ENCODE measurements at regions not wholly inside any gene's neighbourhood (a gene's known extent, or its start where the extent isn't known, plus 50 kb on each side); places are given as distances from the start of the nearest gene placed in this dataset.

DNA sequence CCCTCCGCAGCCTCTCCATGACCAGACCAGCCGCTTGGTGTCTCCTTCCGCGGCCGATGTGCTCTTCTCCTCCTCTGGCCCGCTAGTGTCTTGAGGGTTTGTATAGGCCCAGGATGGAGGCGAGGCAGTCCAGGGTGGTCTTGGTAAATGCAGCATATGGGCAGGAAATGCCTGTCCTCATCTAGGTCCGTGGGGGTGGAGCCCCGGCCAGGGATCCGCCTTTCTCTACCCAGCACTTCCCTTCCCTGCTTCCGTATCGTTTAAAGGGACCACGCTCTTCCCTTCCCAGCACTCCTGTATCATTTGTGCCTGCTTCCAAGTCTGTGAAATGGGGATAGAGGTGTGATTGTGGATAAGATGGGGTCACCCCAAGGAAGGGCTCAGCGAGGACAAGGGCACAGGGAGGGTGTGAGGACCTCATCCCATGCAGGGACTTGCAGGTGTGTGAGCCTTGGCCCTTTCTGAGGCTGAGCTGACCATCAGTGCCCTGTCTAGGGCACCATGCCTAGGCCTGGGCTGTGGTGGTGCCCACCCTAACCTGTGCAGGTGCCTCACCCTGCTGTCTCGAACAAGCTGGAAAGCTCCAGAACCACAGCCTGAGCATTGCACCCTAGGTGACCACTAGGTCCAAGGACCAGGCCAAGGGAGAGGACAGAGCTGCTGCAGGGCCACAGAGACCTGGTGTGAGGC lies 326.8 kb upstream of the RTL1 start:
- TF ChIP-seq, protein P1, sequence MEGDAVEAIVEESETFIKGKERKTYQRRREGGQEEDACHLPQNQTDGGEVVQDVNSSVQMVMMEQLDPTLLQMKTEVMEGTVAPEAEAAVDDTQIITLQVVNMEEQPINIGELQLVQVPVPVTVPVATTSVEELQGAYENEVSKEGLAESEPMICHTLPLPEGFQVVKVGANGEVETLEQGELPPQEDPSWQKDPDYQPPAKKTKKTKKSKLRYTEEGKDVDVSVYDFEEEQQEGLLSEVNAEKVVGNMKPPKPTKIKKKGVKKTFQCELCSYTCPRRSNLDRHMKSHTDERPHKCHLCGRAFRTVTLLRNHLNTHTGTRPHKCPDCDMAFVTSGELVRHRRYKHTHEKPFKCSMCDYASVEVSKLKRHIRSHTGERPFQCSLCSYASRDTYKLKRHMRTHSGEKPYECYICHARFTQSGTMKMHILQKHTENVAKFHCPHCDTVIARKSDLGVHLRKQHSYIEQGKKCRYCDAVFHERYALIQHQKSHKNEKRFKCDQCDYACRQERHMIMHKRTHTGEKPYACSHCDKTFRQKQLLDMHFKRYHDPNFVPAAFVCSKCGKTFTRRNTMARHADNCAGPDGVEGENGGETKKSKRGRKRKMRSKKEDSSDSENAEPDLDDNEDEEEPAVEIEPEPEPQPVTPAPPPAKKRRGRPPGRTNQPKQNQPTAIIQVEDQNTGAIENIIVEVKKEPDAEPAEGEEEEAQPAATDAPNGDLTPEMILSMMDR (IDR thresholded peaks at IDR 0.05), result no peak
- intact Hi-C loops (cut with DNase I, micrococcal nuclease), result no loop called here
- Histone ChIP-seq H3K4me1 (ENCODE audit: insufficient read depth, low read length) (no peaks in the 10 kb centered on the region), H3K27me3 (ENCODE audit: control insufficient read depth in 1 of 2, insufficient read depth in 2 of 2, low read length in 2 of 2) (no peaks in the 10 kb centered on the region), H3K27ac (ENCODE audit: low read depth in 1 of 2, low read length in 2 of 2) (no peak overlapping the region), H3K9me3 (ENCODE audit: control insufficient read depth in 1 of 2, insufficient read depth in 1 of 2, low read length in 2 of 2) (peaks cover 0 to 5% of the 10 kb centered on the region in 2 experiments), H3K4me3 (ENCODE audit: low read length) (no peak overlapping the region), H3K36me3 (ENCODE audit: insufficient read depth, low read length) (no peaks in the 10 kb centered on the region)
- ChIA-PET POLR2A (no interaction called here), CTCF (no interaction called here)
- no peak overlapping the region for H3K27ac Mint-ChIP-seq
- no peaks in the 10 kb centered on the region for H3K36me3 Mint-ChIP-seq (ENCODE audit: low read depth)
- no peaks in the 10 kb centered on the region for H3K4me1 Mint-ChIP-seq (ENCODE audit: low read depth)
- H3K4me3 Mint-ChIP-seq, result no peak overlapping the region
- peaks cover 10% of the 10 kb centered on the region for H3K27me3 Mint-ChIP-seq
- ATAC-seq (ENCODE audit: poor library complexity) (no peak), DNase-seq (peak in 1 of 14 experiments; percentile 7)
- no peaks in the 10 kb centered on the region for H3K9me3 Mint-ChIP-seq

GRCh38 chr14:101230851-101231550 lies 327.5 kb upstream of the RTL1 start:
- Histone ChIP-seq H3K4me3 (ENCODE audit: low read length) (no peak overlapping the region), H3K27me3 (ENCODE audit: control insufficient read depth in 1 of 2, insufficient read depth in 2 of 2, low read length in 2 of 2) (no peaks in the 10 kb centered on the region), H3K36me3 (ENCODE audit: insufficient read depth, low read length) (no peaks in the 10 kb centered on the region), H3K9me3 (ENCODE audit: control insufficient read depth in 1 of 2, insufficient read depth in 1 of 2, low read length in 2 of 2) (peaks cover 0 to 5% of the 10 kb centered on the region in 2 experiments), H3K4me1 (ENCODE audit: insufficient read depth, low read length) (no peaks in the 10 kb centered on the region), H3K27ac (ENCODE audit: low read depth in 1 of 2, low read length in 2 of 2) (no peak overlapping the region)
- Mint-ChIP-seq H3K4me1 (ENCODE audit: low read depth) (no peaks in the 10 kb centered on the region), H3K27me3 (peaks cover 11% of the 10 kb centered on the region), H3K4me3 (no peak overlapping the region), H3K36me3 (ENCODE audit: low read depth) (no peaks in the 10 kb centered on the region), H3K9me3 (no peaks in the 10 kb centered on the region), H3K27ac (no peak overlapping the region)
- DNase-seq, result peak in 1 of 14 experiments; percentile 17
- ChIA-PET CTCF (no interaction called here), POLR2A (no interaction called here)
- TF ChIP-seq, protein P1 (IDR thresholded peaks at IDR 0.05), result no peak
- no peak for ATAC-seq (ENCODE audit: poor library complexity)
- intact Hi-C loops (cut with DNase I, micrococcal nuclease), result no loop called here

GRCh38 chr14:101231828-101232227 lies 328.3 kb upstream of the RTL1 start:
- ATAC-seq (ENCODE audit: poor library complexity) (no peak), DNase-seq (peak in 1 of 14 experiments; percentile 5)
- Histone ChIP-seq H3K36me3 (ENCODE audit: insufficient read depth, low read length) (no peaks in the 10 kb centered on the region), H3K27me3 (ENCODE audit: control insufficient read depth in 1 of 2, insufficient read depth in 2 of 2, low read length in 2 of 2) (no peaks in the 10 kb centered on the region), H3K27ac (ENCODE audit: low read depth in 1 of 2, low read length in 2 of 2) (no peak overlapping the region), H3K4me1 (ENCODE audit: insufficient read depth, low read length) (no peaks in the 10 kb centered on the region), H3K9me3 (ENCODE audit: control insufficient read depth in 1 of 2, insufficient read depth in 1 of 2, low read length in 2 of 2) (peaks cover 0 to 9% of the 10 kb centered on the region in 2 experiments), H3K4me3 (ENCODE audit: low read length) (no peak overlapping the region)
- intact Hi-C loops (cut with DNase I, micrococcal nuclease), result no loop called here
- TF ChIP-seq, protein P1 (IDR thresholded peaks at IDR 0.05), result no peak
- Mint-ChIP-seq H3K27ac (no peak overlapping the region), H3K36me3 (ENCODE audit: low read depth) (no peaks in the 10 kb centered on the region), H3K4me3 (no peak overlapping the region), H3K9me3 (no peaks in the 10 kb centered on the region), H3K4me1 (ENCODE audit: low read depth) (no peaks in the 10 kb centered on the region), H3K27me3 (peaks cover 16% of the 10 kb centered on the region)
- ChIA-PET CTCF (no interaction called here), POLR2A (no interaction called here)

Data from CD4-positive, alpha-beta T cell (primary cell).